Panc1 (cell line): ENCODE measurements at regions not wholly inside any gene's neighbourhood (a gene's known extent, or its start where the extent isn't known, plus 50 kb on each side); places are given as distances from the start of the nearest gene placed in this dataset.

ENCODE experiments used
- ATAC-seq: fragments of 200-7000 bp; cut with Tn5 transposase; 2 replicates; pipeline ENCODE4 v1.9.1; 2020; ENCODE audit warnings: mild to moderate bottlenecking, moderate library complexity
- BruUV-seq: library from RNA; stranded (reverse); fragments of 400-500 nt; replicated peaks from 2 replicates; lab custom pipeline; 2021; lab: Mats Ljungman, UMichigan
- CTCF ChIA-PET: fragments of 300-600 bp; sonication (Branson Sonifier 250); formaldehyde crosslinking; loops from one replicate; lab custom pipeline; 2022; ENCODE audit warnings: antibody characterized with exemption; lab: Charles Lee
- POLR2A ChIA-PET: fragments of 300-600 bp; sonication (Branson Sonifier 250); formaldehyde crosslinking; loops from one replicate; lab custom pipeline; 2022; ENCODE audit warnings: antibody characterized with exemption; lab: Charles Lee
- DNase-seq: peaks from one replicate; pipeline ENCODE4 v3.0.0-alpha.2; 2010; ENCODE audit warnings: low read depth, low spot score
- H3K27ac ChIP-seq: 2 replicates; pipeline ENCODE4 v1.5.1; 2011; ENCODE audit warnings: mild to moderate bottlenecking, low read length, inconsistent platforms
- H3K27me3 ChIP-seq: fragments of 200-500 bp; sonication (Bioruptor generic); 2 replicates; pipeline ENCODE4 v1.6.0; 2014; ENCODE audit warnings: low read length, inconsistent platforms; ENCODE audit not compliant: control insufficient read depth, insufficient read depth
- H3K36me3 ChIP-seq: fragments of 200-500 bp; sonication (Bioruptor generic); 2 replicates; pipeline ENCODE4 v1.5.1; 2014; ENCODE audit warnings: inconsistent platforms, mild to moderate bottlenecking, low read length, moderate library complexity; ENCODE audit not compliant: control insufficient read depth, insufficient read depth
- H3K4me1 ChIP-seq: 2 replicates; pipeline ENCODE4 v1.5.1; 2011; ENCODE audit warnings: inconsistent platforms, mild to moderate bottlenecking, low read length, moderate library complexity; ENCODE audit not compliant: control insufficient read depth, insufficient read depth
- H3K4me3 ChIP-seq, 2 experiments: 2 replicates each; pipeline ENCODE4 v1.5.1; 2011 to 2012; ENCODE audit warnings: low read depth in 2 of 2, low read length in 2 of 2, mild to moderate bottlenecking in 2 of 2, inconsistent platforms in 1 of 2, moderate library complexity in 1 of 2
- H3K9me3 ChIP-seq: fragments of 200-500 bp; sonication (Bioruptor generic); 2 replicates; pipeline ENCODE4 v1.5.1; 2014; ENCODE audit warnings: low read depth, mild to moderate bottlenecking, inconsistent platforms, low read length, moderate library complexity; ENCODE audit not compliant: control insufficient read depth, insufficient read depth
- CTCF ChIP-seq: fragments of 450-650 bp; IDR thresholded peaks from 2 replicates; pipeline ENCODE4 v1.5.1; 2017; ENCODE audit warnings: mild to moderate bottlenecking
- POLR2AphosphoS5 ChIP-seq: IDR thresholded peaks from 2 replicates; pipeline ENCODE4 v1.6.1; 2012; ENCODE audit warnings: mild to moderate bottlenecking, low read depth, low read length, moderate library complexity
- REST ChIP-seq, 2 experiments: IDR thresholded peaks; 2 replicates each; pipeline ENCODE4 v1.6.1; 2011 to 2012; ENCODE audit warnings: low read depth in 2 of 2, control low read depth in 1 of 2, low read length in 1 of 2, mild to moderate bottlenecking in 1 of 2, moderate library complexity in 1 of 2; ENCODE audit not compliant: insufficient read depth in 1 of 2
- SIN3A ChIP-seq: IDR thresholded peaks from 2 replicates; pipeline ENCODE4 v1.6.1; 2012; ENCODE audit warnings: low read depth, mild to moderate bottlenecking, low read length, moderate library complexity, borderline replicate concordance; ENCODE audit not compliant: insufficient read depth
- TCF7L2 ChIP-seq: IDR thresholded peaks from 2 replicates; pipeline ENCODE4 v1.6.1; 2011; ENCODE audit warnings: mild to moderate bottlenecking, low read depth, low read length, inconsistent platforms
- in situ Hi-C: cut with HindIII; loops from 2 replicates; pipeline ENCODE4 v1.10.0; 2016; ENCODE audit warnings: low sequenced_read_pairs, low pct_unique_long_range_greater_than_20kb
- intact Hi-C: fragments of 100-400 bp; cut with micrococcal nuclease; formaldehyde crosslinking; loops from one replicate; pipeline ENCODE4 v1.10.0; 2022; ENCODE audit not compliant: unreplicated experiment

GRCh38 chr13:104678161-104678560 lies 1611.9 kb upstream of the SLC10A2 start:
- H3K4me3 ChIP-seq, result no peak overlapping the region
- DNase-seq (no peak), ATAC-seq (no peak)
- intact Hi-C loops, result no loop called here
- in situ Hi-C loops, result no loop called here
- ChIA-PET CTCF (no interaction called here), POLR2A (no interaction called here)
- H3K27ac ChIP-seq, result no peak overlapping the region
- no peaks in the 10 kb centered on the region for H3K4me1 ChIP-seq
- TF ChIP-seq CTCF (no peak), REST (IDR thresholded peaks at IDR 0.05; ENCODE audit: insufficient read depth in 1 of 2, low read depth in 2 of 2, low read length in 1 of 2) (no peak), SIN3A (no peak), TCF7L2 (no peak), POLR2AphosphoS5 (no peak)
- H3K27me3 ChIP-seq, result no peaks in the 10 kb centered on the region
- no peaks in the 10 kb centered on the region for H3K9me3 ChIP-seq
- no peaks in the 10 kb centered on the region for H3K36me3 ChIP-seq
- BruUV-seq, result no TSS peak

GRCh38 chr13:104671901-104672300 lies 1605.7 kb upstream of the SLC10A2 start:
- no peak for ATAC-seq
- no TSS peak for BruUV-seq
- H3K4me3 ChIP-seq, result no peak overlapping the region

More at GRCh38 chr13:104671901-104672300, 1605.7 kb upstream of the SLC10A2 start:
- CTCF ChIA-PET, result no interaction called here
- intact Hi-C loops, result no loop called here
- no peaks in the 10 kb centered on the region for H3K4me1 ChIP-seq
- H3K36me3 ChIP-seq, result no peaks in the 10 kb centered on the region
- no peaks in the 10 kb centered on the region for H3K27me3 ChIP-seq
- H3K27ac ChIP-seq, result no peak overlapping the region
- TF ChIP-seq POLR2AphosphoS5, result no peak
- TF ChIP-seq REST (IDR thresholded peaks at IDR 0.05; ENCODE audit: insufficient read depth in 1 of 2, low read depth in 2 of 2, low read length in 1 of 2), result no peak
- TF ChIP-seq SIN3A, result no peak
- TF ChIP-seq TCF7L2, result no peak
- no peak for TF ChIP-seq CTCF
- in situ Hi-C loops, result no loop called here
- H3K9me3 ChIP-seq, result no peaks in the 10 kb centered on the region
- POLR2A ChIA-PET, result no interaction called here
- DNase-seq, result no peak
